ENCODE measurements at regions not wholly inside any gene's neighbourhood (a gene's known extent, or its start where the extent isn't known, plus 50 kb on each side); places are given as distances from the start of the nearest gene placed in this dataset.

GRCh38 chr2:236984046-236984445 is 101.6 kb upstream of the COPS8 start:
- no peak overlapping the region for H3K23ac ChIP-seq (ENCODE audit: insufficient read length)
- ChIA-PET POLR2A (ENCODE audit: partially characterized antibody) (no interaction called here), CTCF (ENCODE audit: partially characterized antibody) (no interaction called here)
- no peak overlapping the region for H3K14ac ChIP-seq (ENCODE audit: insufficient read length)
- no peaks in the 10 kb centered on the region for H3K27me3 ChIP-seq (replicated peaks in 1 of 4; ENCODE audit: control insufficient read depth in 3 of 4, extremely low read depth in 1 of 4, insufficient read depth in 3 of 4, low read length in 3 of 4)
- H3K23me2 ChIP-seq (ENCODE audit: low read depth, low read length) = no peaks in the 10 kb centered on the region; the same call in 1 of the 2 replicates
- H2BK20ac ChIP-seq (ENCODE audit: low read length) = no peak overlapping the region
- H4K8ac ChIP-seq (ENCODE audit: extremely low read depth, insufficient read depth, low read length) = no peak overlapping the region
- H3K4me2 ChIP-seq (ENCODE audit: insufficient read depth in 1 of 2, low read depth in 2 of 2, low read length in 2 of 2) = no peak overlapping the region
- H3K4ac ChIP-seq (replicated peaks; ENCODE audit: insufficient read length, low read depth, low read length) = no peak overlapping the region
- H2BK15ac ChIP-seq (ENCODE audit: low read length) = no peak overlapping the region
- 81% methylated on average over 1 of the region's 1 CpG; no CpG with 5 or more reads in 1 of the 2 experiments for WGBS, 2 experiments (ENCODE audit: extremely low coverage in 1 of 2, insufficient coverage in 1 of 2, insufficient read length in 1 of 2, insufficient replicate concordance in 2 of 2, low coverage in 1 of 2, low lambda C conversion rate in 2 of 2, missing lambda C conversion rate in 1 of 2)
- H3K56ac ChIP-seq (replicated peaks; ENCODE audit: insufficient read length, low read depth, low read length) = no peak overlapping the region
- H2AFZ ChIP-seq (ENCODE audit: low read length) = no peak overlapping the region
- no peak overlapping the region for H3K4me3 ChIP-seq (ENCODE audit: extremely low read depth in 1 of 4, insufficient read depth in 2 of 4, low read depth in 3 of 4, low read length in 4 of 4)
- no peak overlapping the region for H4K91ac ChIP-seq (replicated peaks; ENCODE audit: insufficient read length, low read length)
- no peaks in the 10 kb centered on the region for H4K20me1 ChIP-seq (replicated peaks in 1 of 2; ENCODE audit: control insufficient read depth in 1 of 2, insufficient read depth in 2 of 2, low read length in 2 of 2)
- H3K79me1 ChIP-seq (ENCODE audit: low read depth, low read length) = no peaks in the 10 kb centered on the region
- no peak overlapping the region for H2BK120ac ChIP-seq (replicated peaks; ENCODE audit: low read depth, low read length)
- TF ChIP-seq MAFK (IDR thresholded peaks at IDR 0.05; ENCODE audit: low read depth, low read length) (no peak), HDAC2 (IDR thresholded peaks at IDR 0.05; ENCODE audit: borderline replicate concordance in 1 of 2, low read depth in 2 of 2, low read length in 2 of 2) (no peak), CHD2 (IDR thresholded peaks at IDR 0.05; ENCODE audit: low read length) (no peak)
- no peak for DNase-seq (ENCODE audit: low read depth in 1 of 2, low spot score in 2 of 2)
- H3K36me3 ChIP-seq (ENCODE audit: control insufficient read depth in 2 of 4, insufficient read depth in 4 of 4, low read length in 3 of 4) = no peaks in the 10 kb centered on the region
- no peak overlapping the region for H2BK5ac ChIP-seq (ENCODE audit: low read depth, low read length)
- no peak overlapping the region for H4K5ac ChIP-seq (ENCODE audit: insufficient read length, low read depth, low read length)
- no peak overlapping the region for H3K9ac ChIP-seq (replicated peaks in 1 of 4; ENCODE audit: extremely low read depth in 1 of 4, low read depth in 3 of 4, low read length in 3 of 4)
- H3K9me3 ChIP-seq (ENCODE audit: insufficient read depth in 2 of 2, low read depth in 1 of 2, low read length in 1 of 2) = peaks cover 0 to 7% of the 10 kb centered on the region in 2 experiments; a peak in 1 of 4 replicates
- H3K18ac ChIP-seq (ENCODE audit: extremely low read depth, low read length) = no peak overlapping the region
- H3K79me2 ChIP-seq (ENCODE audit: control insufficient read depth in 1 of 2, insufficient read depth in 2 of 2, low read length in 2 of 2) = no peaks in the 10 kb centered on the region
- H2AK5ac ChIP-seq (ENCODE audit: low read depth, low read length) = no peak overlapping the region
- FAIRE-seq = no peak
- H3K4me1 ChIP-seq (replicated peaks in 1 of 4; ENCODE audit: control insufficient read depth in 3 of 4, insufficient read depth in 4 of 4, low read length in 3 of 4) = no peaks in the 10 kb centered on the region
- H2BK12ac ChIP-seq (ENCODE audit: low read depth, low read length) = no peak overlapping the region
- no peak overlapping the region for H3K27ac ChIP-seq (ENCODE audit: low read depth, low read length)

Measured in H1 (cell line).